MM.1S (cell line): ENCODE measurements at regions not wholly inside any gene's neighbourhood (a gene's known extent, or its start where the extent isn't known, plus 50 kb on each side); places are given as distances from the start of the nearest gene placed in this dataset.

Source experiments
- EZH2 ChIP-seq: fragments of 300-600 bp; sonication (generic); optimal IDR thresholded peaks from 2 replicates; pipeline ENCODE3; 2017; ENCODE audit warnings: low read depth, mild to moderate bottlenecking, antibody characterized with exemption, low read length, mixed read lengths
- EZH2phosphoT487 ChIP-seq: fragments of 300-600 bp; sonication (generic); IDR thresholded peaks from 2 replicates; pipeline ENCODE4 v1.6.1; 2018; ENCODE audit warnings: antibody characterized with exemption, low read length
- TF ChIP-seq, protein P1 (sequence below): fragments of 300-600 bp; sonication (generic); IDR thresholded peaks from 2 replicates; pipeline ENCODE4 v1.5.1; 2016; ENCODE audit warnings: antibody characterized with exemption, low read length, mixed read lengths

GRCh38 chr2:239884051-239884405 lies 141.1 kb downstream of the NDUFA10 start:
- TF ChIP-seq, protein P1, sequence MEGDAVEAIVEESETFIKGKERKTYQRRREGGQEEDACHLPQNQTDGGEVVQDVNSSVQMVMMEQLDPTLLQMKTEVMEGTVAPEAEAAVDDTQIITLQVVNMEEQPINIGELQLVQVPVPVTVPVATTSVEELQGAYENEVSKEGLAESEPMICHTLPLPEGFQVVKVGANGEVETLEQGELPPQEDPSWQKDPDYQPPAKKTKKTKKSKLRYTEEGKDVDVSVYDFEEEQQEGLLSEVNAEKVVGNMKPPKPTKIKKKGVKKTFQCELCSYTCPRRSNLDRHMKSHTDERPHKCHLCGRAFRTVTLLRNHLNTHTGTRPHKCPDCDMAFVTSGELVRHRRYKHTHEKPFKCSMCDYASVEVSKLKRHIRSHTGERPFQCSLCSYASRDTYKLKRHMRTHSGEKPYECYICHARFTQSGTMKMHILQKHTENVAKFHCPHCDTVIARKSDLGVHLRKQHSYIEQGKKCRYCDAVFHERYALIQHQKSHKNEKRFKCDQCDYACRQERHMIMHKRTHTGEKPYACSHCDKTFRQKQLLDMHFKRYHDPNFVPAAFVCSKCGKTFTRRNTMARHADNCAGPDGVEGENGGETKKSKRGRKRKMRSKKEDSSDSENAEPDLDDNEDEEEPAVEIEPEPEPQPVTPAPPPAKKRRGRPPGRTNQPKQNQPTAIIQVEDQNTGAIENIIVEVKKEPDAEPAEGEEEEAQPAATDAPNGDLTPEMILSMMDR, result no peak
- no peak for TF ChIP-seq EZH2phosphoT487
- TF ChIP-seq EZH2, result no peak
